GM11168 (cell line): ENCODE measurements at regions not wholly inside any gene's neighbourhood (a gene's known extent, or its start where the extent isn't known, plus 50 kb on each side); places are given as distances from the start of the nearest gene placed in this dataset.
"Not testable (repeated sequence)": the region's sequence is repeated elsewhere in the genome, so short reads cannot be mapped to it uniquely, and the experiment has no call there.

Experiments used
- in situ Hi-C: fragments of 300-500 bp; cut with MboI; formaldehyde crosslinking; loops from one replicate; pipeline ENCODE4 v1.12.0; 2022; ENCODE audit warnings: low sequenced_read_pairs; ENCODE audit not compliant: unreplicated experiment

DNA sequence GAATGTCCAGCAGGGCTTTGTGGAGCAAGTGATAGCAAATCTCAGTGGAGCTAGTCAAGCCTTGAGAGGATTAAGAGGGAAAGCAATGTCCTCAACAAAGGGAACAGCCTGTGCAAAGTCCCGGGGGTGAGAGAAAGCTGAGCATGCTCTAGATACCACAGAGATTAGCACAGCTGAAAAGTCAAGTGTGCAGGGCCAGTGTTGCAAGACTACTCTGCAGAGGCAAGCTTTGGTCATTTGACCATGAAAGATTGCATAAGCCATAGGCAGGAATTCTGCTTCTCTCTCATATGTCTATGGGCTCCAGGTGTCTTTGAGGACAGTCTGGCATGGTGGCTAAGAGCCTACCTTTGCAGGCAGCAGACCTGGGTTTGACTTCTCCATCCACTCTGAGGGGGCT, 181.0 kb upstream of the JUN start:
- in situ Hi-C loops, result no loop called here

DNA sequence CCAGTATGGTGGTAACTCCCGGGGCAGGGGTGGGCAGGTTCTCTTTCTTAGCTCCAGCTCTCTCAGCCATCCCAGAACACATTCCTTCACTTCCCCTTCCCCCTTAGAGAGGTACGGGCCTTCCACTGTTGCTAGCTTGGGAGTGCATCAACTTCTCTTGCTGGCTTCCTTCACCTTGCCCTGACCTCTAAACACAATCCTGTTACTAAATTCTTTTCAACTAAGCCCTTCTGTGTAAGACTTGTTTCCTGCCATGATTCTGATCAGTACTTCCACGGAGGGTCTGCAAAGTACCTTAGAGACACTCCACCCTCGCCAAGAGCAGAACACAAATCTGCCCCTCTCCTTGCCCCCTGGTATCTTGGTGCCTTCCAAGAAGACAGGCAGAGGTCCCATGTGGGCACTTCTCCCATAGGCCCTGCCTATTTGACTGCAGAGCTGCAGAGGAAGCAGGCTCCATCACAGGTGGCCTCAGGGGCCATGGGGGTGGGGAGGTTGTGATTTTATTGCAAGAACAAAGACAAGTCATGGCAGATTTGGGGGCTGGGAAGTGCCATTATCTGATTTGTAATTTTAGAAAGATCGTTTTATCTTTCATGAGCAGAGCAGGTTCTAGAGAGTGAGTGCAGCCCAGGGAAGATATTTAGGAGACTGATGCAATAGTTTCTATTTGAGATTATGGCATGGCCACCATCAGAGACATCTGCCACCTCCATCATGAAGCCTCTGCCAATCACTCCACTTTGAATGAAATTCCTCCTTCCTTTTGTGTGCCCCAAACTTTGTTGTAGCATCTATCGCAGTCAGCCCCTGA, 182.5 kb upstream of the JUN start:
- in situ Hi-C loops, result no loop called here

DNA sequence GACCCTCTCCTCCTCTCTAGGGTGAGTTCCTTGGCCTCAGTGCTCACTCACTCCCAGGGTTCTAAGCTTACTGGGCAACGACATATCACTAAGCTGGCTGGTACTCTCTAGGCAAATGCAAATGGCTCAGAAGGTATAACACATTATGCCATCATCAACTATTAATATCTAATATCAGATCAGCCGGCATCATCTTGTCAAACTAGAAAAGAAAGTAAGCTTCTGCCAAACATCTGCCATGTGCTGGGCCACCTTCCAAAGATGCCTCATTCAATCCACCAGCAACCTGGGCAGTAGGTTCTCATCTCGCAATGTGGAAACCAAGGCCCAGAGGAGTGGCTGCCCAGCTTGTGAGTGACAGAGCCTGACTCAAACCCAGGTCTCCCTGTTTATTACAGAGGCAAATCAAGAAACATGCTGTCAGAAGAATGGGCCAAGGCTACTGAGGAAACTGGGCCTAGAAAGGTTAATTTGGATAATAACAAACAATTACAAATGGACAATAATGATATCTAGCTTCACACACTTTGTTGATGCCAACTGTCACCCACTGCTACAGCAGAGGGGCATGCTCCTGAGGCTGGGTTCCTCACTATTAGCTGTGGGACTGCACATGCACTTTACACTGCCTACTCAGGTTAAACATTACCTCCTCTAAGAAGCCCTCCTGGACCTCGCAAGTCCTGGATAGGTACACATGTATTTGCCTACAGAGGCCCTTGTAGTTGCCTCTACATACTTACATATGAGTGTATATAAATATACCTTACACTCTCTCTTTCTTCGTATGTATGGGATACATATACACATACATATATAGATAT, 183.3 kb upstream of the JUN start:
- in situ Hi-C loops, result no loop called here

GRCh38 chr1:58968360-58968952, 184.6 kb upstream of the JUN start:
- in situ Hi-C loops, result no loop called here

DNA sequence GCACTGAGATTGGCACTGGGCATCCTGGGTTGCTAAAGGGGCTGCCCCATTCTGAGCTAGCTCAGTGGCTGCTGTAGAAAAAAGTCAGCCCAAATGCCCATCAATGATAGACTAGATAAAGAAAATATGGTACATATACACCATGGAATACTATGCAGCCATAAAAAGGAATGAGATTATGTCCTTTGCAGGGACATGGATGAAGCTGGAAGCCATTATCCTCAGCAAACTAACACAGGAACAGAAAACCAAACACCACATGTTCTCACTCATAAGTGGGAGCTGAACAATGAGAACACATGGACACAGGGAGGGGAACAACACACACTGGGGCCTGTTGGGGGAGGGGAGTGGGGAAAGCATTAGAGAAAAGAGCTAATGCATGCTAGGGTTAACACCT, 185.3 kb upstream of the JUN start:
- in situ Hi-C loops, result not testable (repeated sequence)

DNA sequence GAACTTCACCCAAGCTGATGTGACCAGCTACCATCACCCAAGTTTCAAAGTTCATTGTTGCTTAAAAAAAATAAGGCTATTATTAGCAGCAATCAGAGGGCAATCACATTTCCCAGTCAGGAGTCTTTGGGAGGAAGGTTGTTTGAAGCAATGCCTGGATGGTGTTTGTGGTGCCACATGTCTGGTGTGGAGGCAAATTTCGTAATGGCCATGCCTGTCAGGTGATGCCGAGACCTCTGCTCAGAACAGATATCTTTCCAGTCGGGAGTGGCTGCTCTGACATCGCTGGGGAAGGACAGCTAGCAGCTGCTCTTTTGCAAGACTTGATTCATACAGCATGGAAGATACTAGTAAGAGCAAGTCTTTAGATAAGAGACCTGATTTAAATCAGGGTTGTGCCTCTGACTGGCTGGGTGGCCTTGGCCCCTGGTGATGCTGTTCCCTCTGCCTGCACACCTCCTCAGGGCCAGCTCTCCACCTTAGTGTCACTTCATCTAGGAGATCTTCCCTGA, 187.8 kb upstream of the JUN start:
- in situ Hi-C loops, result no loop called here

GRCh38 chr1:58975888-58976287, 192.0 kb upstream of the JUN start:
- in situ Hi-C loops, result no loop called here

GRCh38 chr1:58976294-58976693, 192.4 kb upstream of the JUN start:
- in situ Hi-C loops, result no loop called here

DNA sequence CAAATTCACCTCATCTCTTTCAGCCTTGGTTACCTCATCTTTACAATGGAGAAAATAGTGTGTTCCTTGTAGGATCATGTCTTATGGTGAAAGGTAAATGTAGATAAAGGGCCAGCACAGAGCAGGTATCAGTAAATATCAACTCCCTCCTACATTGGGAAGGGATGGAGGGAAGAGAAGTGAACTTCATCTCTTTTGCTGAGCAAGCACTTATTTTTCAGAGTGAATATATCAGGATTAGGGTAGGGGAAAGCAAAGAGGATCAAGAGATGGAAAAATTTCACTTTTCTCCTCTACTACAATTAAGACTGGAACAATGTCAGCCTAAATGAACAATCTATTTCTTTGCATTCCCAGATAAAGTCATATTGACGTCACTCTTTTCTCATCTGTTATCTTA, 193.8 kb upstream of the JUN start:
- in situ Hi-C loops, result no loop called here

GRCh38 chr1:58978096-58978495, 194.2 kb upstream of the JUN start:
- in situ Hi-C loops, result no loop called here

DNA sequence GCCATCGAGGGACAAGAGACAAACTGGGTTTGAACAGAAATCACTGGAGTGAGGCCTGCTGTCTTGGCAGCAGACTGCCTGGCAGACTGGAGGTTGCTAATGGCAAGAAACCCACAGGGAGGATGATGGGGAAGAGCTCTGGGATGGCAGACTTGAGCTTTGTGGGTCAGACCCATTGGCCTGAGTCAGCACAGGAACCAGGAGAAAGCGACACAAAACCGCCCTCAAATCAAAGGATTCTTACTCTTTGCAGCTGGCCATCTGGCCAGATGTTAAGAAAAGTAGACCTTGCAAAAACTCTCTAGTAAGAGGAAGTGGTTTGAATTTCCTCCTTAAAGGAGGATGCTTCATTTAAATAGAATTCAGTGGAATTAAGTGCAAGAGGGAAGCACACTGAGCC, 195.2 kb upstream of the JUN start:
- in situ Hi-C loops, result no loop called here

DNA sequence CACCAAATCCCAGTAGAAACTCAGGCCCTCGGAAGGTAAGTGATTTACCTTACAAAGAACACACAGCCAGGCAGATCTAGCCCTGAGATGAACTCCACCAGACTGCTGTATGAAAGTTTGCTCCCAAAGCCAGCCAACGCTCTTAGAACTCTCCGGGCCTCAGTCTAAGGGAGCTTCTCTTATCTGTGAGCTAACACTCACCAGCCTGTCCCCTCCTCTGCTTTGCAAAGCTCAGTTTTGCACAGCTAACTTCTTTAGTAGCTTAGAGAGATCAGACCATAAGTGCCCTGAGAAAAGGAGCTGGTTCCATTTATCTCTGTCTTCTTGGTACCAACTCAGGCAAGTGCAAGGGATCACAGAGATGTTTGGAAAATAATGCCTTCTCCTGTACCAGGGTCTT, 195.8 kb upstream of the JUN start:
- in situ Hi-C loops, result no loop called here

DNA sequence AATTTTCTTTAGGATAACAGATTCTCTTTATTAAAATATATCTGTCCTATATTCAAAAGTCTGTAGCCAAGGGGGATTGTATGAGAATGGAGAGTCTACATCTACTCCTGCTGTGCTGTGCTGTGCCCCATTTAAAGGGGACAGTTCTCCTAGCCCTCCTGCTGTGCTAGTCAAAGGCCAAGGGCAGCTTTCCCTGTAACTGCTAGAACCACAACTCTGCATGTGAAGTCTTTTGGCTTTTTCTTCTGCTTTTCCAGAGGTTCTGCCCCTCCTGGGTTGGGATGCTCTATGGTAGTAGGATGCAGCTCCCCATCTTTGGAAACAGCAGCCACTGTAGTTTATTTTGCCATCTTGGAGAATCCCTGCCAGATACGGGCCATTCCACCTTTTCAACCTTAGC, 197.5 kb upstream of the JUN start:
- in situ Hi-C loops, result no loop called here

GRCh38 chr1:58982259-58982998, 198.6 kb upstream of the JUN start:
- in situ Hi-C loops, result no loop called here

GRCh38 chr1:58983162-58983561, 199.3 kb upstream of the JUN start:
- in situ Hi-C loops, result no loop called here

- in situ Hi-C loops, result no loop called here
Measured at GRCh38 chr1:58983633-58984245, 199.9 kb upstream of the JUN start.

GRCh38 chr1:58986996-58987767, 203.3 kb upstream of the JUN start:
- in situ Hi-C loops, result no loop called here

DNA sequence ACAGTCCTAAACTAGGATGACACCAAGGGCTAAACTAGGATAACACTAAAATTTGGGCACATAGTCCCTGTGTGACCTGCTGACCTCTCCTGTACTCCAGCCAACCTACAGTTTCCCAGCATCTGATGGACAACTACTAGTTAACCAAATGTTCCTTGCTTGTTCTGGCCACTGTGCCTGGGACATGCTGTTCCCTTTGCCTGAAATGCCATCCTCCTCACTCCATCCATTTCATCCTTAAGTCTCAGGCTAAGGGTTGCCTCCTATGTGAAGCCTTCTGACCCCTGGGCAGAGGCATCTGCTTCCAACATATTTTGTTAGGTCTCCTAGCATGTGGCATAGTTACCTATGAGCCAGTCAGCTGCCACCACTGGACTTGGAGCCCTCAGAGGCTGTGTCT, 204.9 kb upstream of the JUN start:
- in situ Hi-C loops, result no loop called here

DNA sequence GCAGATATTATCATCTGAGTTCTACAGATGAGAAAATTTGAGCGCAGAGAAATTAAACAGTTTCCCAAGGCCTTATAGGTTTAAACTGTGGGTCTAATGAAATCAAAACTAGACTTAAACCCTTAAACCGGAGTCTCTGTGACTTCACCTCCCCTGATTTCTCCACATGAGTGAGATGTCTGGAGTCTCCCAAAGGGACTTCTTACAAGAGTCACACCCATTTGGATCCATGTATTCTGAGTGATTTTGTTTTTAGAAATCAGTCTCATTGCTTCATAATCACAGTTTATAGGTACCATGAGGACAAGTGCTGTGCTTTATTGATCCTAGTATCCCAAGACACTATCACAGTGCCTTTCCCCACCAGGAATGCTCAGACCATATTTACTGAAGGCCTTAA, 206.0 kb upstream of the JUN start:
- in situ Hi-C loops, result no loop called here
